Smooth muscle cell (in vitro differentiated cells): ENCODE measurements at regions not wholly inside any gene's neighbourhood (a gene's known extent, or its start where the extent isn't known, plus 50 kb on each side); places are given as distances from the start of the nearest gene placed in this dataset.

Experiments
- DNase-seq: peaks from one replicate; lab custom pipeline; 2025; ENCODE audit not compliant: unreplicated experiment; lab: John Stamatoyannopoulos, UW
- H2AFZ ChIP-seq: fragments of 200-600 bp; sonication (generic); 2 replicates; pipeline ENCODE4 v1.6.0; 2016; ENCODE audit warnings: antibody characterized with exemption, low read depth, mild to moderate bottlenecking
- H3F3A ChIP-seq: fragments of 200-600 bp; sonication (generic); 2 replicates; pipeline ENCODE4 v1.6.0; 2017; ENCODE audit warnings: antibody characterized with exemption, low read depth
- H3K27ac ChIP-seq: fragments of 200-600 bp; sonication (generic); 2 replicates; pipeline ENCODE4 v1.5.1; 2016; ENCODE audit warnings: low read depth, mild to moderate bottlenecking
- H3K27me3 ChIP-seq: fragments of 200-600 bp; sonication (generic); 2 replicates; pipeline ENCODE4 v1.6.1; 2016; ENCODE audit warnings: low read depth, mild to moderate bottlenecking
- H3K36me3 ChIP-seq: fragments of 200-600 bp; sonication (generic); 2 replicates; pipeline ENCODE4 v1.5.1; 2016; ENCODE audit warnings: low read depth
- H3K4me1 ChIP-seq: fragments of 200-600 bp; sonication (generic); 2 replicates; pipeline ENCODE4 v1.5.1; 2016; ENCODE audit warnings: low read depth
- H3K4me2 ChIP-seq: fragments of 200-600 bp; sonication (generic); 2 replicates; pipeline ENCODE4 v1.6.0; 2016; ENCODE audit warnings: mild to moderate bottlenecking
- H3K4me3 ChIP-seq: fragments of 200-600 bp; sonication (generic); 2 replicates; pipeline ENCODE4 v1.5.1; 2016; ENCODE audit warnings: mild to moderate bottlenecking
- H3K79me2 ChIP-seq: fragments of 200-600 bp; sonication (generic); 2 replicates; pipeline ENCODE4 v1.6.0; 2016; ENCODE audit warnings: low read depth, mild to moderate bottlenecking
- H3K9ac ChIP-seq: fragments of 200-600 bp; sonication (generic); 2 replicates; pipeline ENCODE4 v1.6.0; 2016; ENCODE audit warnings: low read depth
- H3K9me3 ChIP-seq: fragments of 200-600 bp; sonication (generic); replicated peaks from 2 replicates; pipeline ENCODE4 v1.5.1; 2016; ENCODE audit warnings: low read depth
- H4K20me1 ChIP-seq: fragments of 200-600 bp; sonication (generic); 2 replicates; pipeline ENCODE4 v1.6.0; 2016; ENCODE audit warnings: low read depth
- CTCF ChIP-seq: fragments of 200-600 bp; sonication (generic); IDR thresholded peaks from 2 replicates; pipeline ENCODE4 v1.5.1; 2017; ENCODE audit warnings: borderline replicate concordance, mild to moderate bottlenecking, antibody characterized with exemption; ENCODE audit not compliant: insufficient read depth, poor library complexity, severe bottlenecking
- WGBS: methylation state at CpG from one replicate; pipeline ENCODE4 v1.1.7; 2016; ENCODE audit warnings: low lambda C conversion rate; 5-methylcytosine and 5-hydroxymethylcytosine counted together

- TF ChIP-seq CTCF: no peak
- Histone ChIP-seq H3F3A (no peaks in the 10 kb centered on the region), H3K9me3 (no peaks in the 10 kb centered on the region), H3K27me3 (no peaks in the 10 kb centered on the region), H4K20me1 (no peaks in the 10 kb centered on the region), H3K4me1 (no peaks in the 10 kb centered on the region), H2AFZ (no peak overlapping the region), H3K4me2 (no peak overlapping the region), H3K36me3 (no peaks in the 10 kb centered on the region), H3K4me3 (no peak overlapping the region), H3K79me2 (no peaks in the 10 kb centered on the region), H3K27ac (no peak overlapping the region), H3K9ac (no peak overlapping the region)
- DNase-seq: no peak
- WGBS: 50% methylated on average over 2 of the region's 2 CpGs
These were observed 300.1 kb downstream of the PAX1 start for GRCh38 chr20:22005535-22005934.

- H3F3A ChIP-seq: no peaks in the 10 kb centered on the region
- no peaks in the 10 kb centered on the region for H3K9me3 ChIP-seq
- H3K4me3 ChIP-seq: no peak overlapping the region
- H3K79me2 ChIP-seq: no peaks in the 10 kb centered on the region
- TF ChIP-seq CTCF: no peak
- peak overlapping the region; percentile 32 for H3K4me2 ChIP-seq
- H3K36me3 ChIP-seq: no peaks in the 10 kb centered on the region
- H4K20me1 ChIP-seq: no peaks in the 10 kb centered on the region
- no peak overlapping the region for H3K9ac ChIP-seq
- no peaks in the 10 kb centered on the region for H3K27me3 ChIP-seq
- no peaks in the 10 kb centered on the region for H3K4me1 ChIP-seq
- DNase-seq: no peak
- no peak overlapping the region for H2AFZ ChIP-seq
- H3K27ac ChIP-seq: no peak overlapping the region
- 33% methylated on average over 2 of the region's 2 CpGs for WGBS
These were observed 299.5 kb downstream of the PAX1 start for GRCh38 chr20:22004946-22005345.

GRCh38 chr20:22003680-22004079 lies 298.2 kb downstream of the PAX1 start:
- Histone ChIP-seq H3K4me2 (no peak overlapping the region), H3K4me1 (no peaks in the 10 kb centered on the region), H4K20me1 (no peaks in the 10 kb centered on the region), H3K27me3 (no peaks in the 10 kb centered on the region), H3K36me3 (no peaks in the 10 kb centered on the region), H3K4me3 (no peak overlapping the region), H3K9me3 (no peaks in the 10 kb centered on the region), H3F3A (no peaks in the 10 kb centered on the region), H3K27ac (no peak overlapping the region), H2AFZ (no peak overlapping the region), H3K79me2 (no peaks in the 10 kb centered on the region), H3K9ac (no peak overlapping the region)
- DNase-seq: no peak
- TF ChIP-seq CTCF: no peak

- no peaks in the 10 kb centered on the region for H4K20me1 ChIP-seq
- WGBS: 73% methylated on average over 1 of the region's 1 CpG
- DNase-seq: no peak
- H2AFZ ChIP-seq: no peak overlapping the region
- no peak overlapping the region for H3K4me3 ChIP-seq
- no peak for TF ChIP-seq CTCF
- H3K79me2 ChIP-seq: no peaks in the 10 kb centered on the region
- no peaks in the 10 kb centered on the region for H3F3A ChIP-seq
- no peaks in the 10 kb centered on the region for H3K9me3 ChIP-seq
- H3K27me3 ChIP-seq: no peaks in the 10 kb centered on the region
- no peak overlapping the region for H3K27ac ChIP-seq
- H3K4me1 ChIP-seq: no peaks in the 10 kb centered on the region
- H3K36me3 ChIP-seq: no peaks in the 10 kb centered on the region
- no peak overlapping the region for H3K4me2 ChIP-seq
- no peak overlapping the region for H3K9ac ChIP-seq
These were observed 296.4 kb downstream of the PAX1 start for GRCh38 chr20:22001886-22002285.
